ENCODE measurements at regions not wholly inside any gene's neighbourhood (a gene's known extent, or its start where the extent isn't known, plus 50 kb on each side); places are given as distances from the start of the nearest gene placed in this dataset.

DNA sequence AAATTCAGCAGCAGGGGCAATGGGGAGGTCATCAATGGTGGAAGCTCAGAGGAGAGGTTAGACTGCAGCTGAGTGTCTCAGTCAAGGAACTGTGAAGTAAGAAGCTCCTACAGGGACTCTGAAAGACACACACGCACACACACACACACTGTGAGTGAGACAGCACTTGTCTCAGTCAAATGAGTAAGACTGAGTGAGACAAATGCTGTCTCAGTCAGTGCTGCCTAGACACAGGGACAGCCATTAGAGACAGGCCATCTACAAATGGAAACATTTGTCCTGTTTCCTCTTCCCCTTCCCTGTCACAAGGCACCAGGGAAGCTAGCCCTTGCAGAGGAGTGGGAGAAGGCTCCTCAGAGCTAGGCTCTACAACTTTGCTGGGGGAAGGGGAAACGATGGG, 577.4 kb upstream of the GCFC2 start (continued):
- TF ChIP-seq, protein P1, sequence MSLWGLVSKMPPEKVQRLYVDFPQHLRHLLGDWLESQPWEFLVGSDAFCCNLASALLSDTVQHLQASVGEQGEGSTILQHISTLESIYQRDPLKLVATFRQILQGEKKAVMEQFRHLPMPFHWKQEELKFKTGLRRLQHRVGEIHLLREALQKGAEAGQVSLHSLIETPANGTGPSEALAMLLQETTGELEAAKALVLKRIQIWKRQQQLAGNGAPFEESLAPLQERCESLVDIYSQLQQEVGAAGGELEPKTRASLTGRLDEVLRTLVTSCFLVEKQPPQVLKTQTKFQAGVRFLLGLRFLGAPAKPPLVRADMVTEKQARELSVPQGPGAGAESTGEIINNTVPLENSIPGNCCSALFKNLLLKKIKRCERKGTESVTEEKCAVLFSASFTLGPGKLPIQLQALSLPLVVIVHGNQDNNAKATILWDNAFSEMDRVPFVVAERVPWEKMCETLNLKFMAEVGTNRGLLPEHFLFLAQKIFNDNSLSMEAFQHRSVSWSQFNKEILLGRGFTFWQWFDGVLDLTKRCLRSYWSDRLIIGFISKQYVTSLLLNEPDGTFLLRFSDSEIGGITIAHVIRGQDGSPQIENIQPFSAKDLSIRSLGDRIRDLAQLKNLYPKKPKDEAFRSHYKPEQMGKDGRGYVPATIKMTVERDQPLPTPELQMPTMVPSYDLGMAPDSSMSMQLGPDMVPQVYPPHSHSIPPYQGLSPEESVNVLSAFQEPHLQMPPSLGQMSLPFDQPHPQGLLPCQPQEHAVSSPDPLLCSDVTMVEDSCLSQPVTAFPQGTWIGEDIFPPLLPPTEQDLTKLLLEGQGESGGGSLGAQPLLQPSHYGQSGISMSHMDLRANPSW (CRISPR knock-in tag; conservative IDR thresholded peaks at IDR 0.05; ENCODE audit: low read depth): no peak

DNA sequence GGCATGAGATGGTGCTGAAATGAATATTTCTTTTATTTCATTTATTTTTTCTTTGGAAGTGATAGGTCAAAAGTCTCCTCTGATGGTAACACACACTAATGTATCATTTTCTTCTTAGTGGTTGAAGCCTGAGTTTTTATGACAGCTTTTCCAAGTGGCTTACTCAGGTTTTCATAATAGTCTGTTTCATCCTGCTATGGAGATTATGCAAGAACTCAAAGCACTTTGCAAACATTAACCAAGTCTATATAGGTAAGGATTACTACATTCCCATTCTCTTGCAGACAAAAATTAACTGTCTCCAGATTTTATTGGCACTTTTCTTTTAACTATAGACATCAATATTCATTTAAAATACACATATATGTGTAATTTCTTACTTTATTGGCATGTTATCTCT, 572.6 kb upstream of the GCFC2 start:
- CTCF ChIA-PET: no interaction called here
- Mint-ChIP-seq H3K27me3 (ENCODE audit: low read depth) (no peaks in the 10 kb centered on the region), H3K4me3 (no peak overlapping the region), H3K9me3 (no peaks in the 10 kb centered on the region), H3K36me3 (no peaks in the 10 kb centered on the region), H3K27ac (no peak overlapping the region), H3K4me1 (peaks cover 17% of the 10 kb centered on the region)
- TF ChIP-seq ZNF423 (CRISPR knock-in tag; IDR thresholded peaks at IDR 0.05): no peak
- no peak for TF ChIP-seq ZNF219 (CRISPR knock-in tag; IDR thresholded peaks at IDR 0.05; ENCODE audit: borderline replicate concordance)
- DNase-seq (ENCODE audit: low spot score) (no peak), ATAC-seq (no peak)
- POLR2A ChIA-PET: no interaction called here

DNA sequence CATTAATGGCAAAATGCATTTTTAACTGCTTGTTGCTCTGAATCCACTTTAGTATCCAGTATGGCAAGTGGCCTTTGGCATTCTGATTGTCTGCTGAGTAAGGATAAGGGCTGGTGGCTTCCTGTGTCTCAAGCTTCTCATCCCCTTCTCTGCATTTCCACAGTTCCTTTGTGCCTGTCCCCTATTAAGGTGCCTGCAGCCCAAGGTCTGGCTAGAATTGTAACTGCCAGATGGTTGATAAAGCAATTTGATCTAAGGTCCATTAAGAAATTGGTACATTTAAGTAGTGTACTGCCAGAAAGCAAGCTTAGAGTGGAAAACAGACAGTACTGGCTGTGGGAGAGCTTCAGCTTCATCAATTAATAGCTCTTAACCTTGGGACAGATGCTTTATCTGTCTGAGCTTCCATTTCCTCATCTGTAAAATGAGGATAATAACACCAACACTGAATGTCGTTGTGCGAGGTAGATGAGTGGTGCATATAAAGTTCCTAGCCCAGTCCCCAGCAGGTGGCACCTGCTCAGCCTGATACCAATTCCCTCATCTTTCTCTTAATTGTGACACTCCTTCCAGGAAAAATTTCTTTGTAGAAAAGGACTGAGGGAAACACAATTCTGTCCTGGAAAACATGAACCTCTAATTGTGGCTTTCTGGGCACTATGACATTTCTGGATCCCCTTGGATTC, 570.6 kb upstream of the GCFC2 start:
- DNase-seq (ENCODE audit: low spot score) (no peak), ATAC-seq (peak; percentile 34)
- no peak overlapping the region for H3K27ac Mint-ChIP-seq
- H3K36me3 Mint-ChIP-seq: no peaks in the 10 kb centered on the region
- H3K4me1 Mint-ChIP-seq: peaks cover 20% of the 10 kb centered on the region
- TF ChIP-seq MYBL2 (CRISPR knock-in tag; IDR thresholded peaks at IDR 0.05): no peak
- no peak for TF ChIP-seq NR3C1 (CRISPR knock-in tag; conservative IDR thresholded peaks at IDR 0.05; ENCODE audit: low read depth)
- TF ChIP-seq, protein P2, sequence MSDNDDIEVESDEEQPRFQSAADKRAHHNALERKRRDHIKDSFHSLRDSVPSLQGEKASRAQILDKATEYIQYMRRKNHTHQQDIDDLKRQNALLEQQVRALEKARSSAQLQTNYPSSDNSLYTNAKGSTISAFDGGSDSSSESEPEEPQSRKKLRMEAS (CRISPR knock-in tag; IDR thresholded peaks at IDR 0.05): no peak
- TF ChIP-seq SP1 (CRISPR knock-in tag; conservative IDR thresholded peaks at IDR 0.05): no peak
- TF ChIP-seq FOXJ3 (CRISPR knock-in tag; IDR thresholded peaks at IDR 0.05; ENCODE audit: borderline replicate concordance): no peak
- TF ChIP-seq, protein P3, sequence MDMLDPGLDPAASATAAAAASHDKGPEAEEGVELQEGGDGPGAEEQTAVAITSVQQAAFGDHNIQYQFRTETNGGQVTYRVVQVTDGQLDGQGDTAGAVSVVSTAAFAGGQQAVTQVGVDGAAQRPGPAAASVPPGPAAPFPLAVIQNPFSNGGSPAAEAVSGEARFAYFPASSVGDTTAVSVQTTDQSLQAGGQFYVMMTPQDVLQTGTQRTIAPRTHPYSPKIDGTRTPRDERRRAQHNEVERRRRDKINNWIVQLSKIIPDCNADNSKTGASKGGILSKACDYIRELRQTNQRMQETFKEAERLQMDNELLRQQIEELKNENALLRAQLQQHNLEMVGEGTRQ (CRISPR knock-in tag; IDR thresholded peaks at IDR 0.05): no peak
- TF ChIP-seq, protein P4, sequence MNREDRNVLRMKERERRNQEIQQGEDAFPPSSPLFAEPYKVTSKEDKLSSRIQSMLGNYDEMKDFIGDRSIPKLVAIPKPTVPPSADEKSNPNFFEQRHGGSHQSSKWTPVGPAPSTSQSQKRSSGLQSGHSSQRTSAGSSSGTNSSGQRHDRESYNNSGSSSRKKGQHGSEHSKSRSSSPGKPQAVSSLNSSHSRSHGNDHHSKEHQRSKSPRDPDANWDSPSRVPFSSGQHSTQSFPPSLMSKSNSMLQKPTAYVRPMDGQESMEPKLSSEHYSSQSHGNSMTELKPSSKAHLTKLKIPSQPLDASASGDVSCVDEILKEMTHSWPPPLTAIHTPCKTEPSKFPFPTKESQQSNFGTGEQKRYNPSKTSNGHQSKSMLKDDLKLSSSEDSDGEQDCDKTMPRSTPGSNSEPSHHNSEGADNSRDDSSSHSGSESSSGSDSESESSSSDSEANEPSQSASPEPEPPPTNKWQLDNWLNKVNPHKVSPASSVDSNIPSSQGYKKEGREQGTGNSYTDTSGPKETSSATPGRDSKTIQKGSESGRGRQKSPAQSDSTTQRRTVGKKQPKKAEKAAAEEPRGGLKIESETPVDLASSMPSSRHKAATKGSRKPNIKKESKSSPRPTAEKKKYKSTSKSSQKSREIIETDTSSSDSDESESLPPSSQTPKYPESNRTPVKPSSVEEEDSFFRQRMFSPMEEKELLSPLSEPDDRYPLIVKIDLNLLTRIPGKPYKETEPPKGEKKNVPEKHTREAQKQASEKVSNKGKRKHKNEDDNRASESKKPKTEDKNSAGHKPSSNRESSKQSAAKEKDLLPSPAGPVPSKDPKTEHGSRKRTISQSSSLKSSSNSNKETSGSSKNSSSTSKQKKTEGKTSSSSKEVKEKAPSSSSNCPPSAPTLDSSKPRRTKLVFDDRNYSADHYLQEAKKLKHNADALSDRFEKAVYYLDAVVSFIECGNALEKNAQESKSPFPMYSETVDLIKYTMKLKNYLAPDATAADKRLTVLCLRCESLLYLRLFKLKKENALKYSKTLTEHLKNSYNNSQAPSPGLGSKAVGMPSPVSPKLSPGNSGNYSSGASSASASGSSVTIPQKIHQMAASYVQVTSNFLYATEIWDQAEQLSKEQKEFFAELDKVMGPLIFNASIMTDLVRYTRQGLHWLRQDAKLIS (CRISPR knock-in tag; IDR thresholded peaks at IDR 0.05; ENCODE audit: borderline replicate concordance): no peak
- TF ChIP-seq CREM (CRISPR knock-in tag; IDR thresholded peaks at IDR 0.05): no peak
- no peak for TF ChIP-seq GTF2I (CRISPR knock-in tag; conservative IDR thresholded peaks at IDR 0.05)
- TF ChIP-seq NFE2L1 (CRISPR knock-in tag; IDR thresholded peaks at IDR 0.05): no peak
- TF ChIP-seq SOX15 (CRISPR knock-in tag; IDR thresholded peaks at IDR 0.05): no peak
- TF ChIP-seq, protein P5, sequence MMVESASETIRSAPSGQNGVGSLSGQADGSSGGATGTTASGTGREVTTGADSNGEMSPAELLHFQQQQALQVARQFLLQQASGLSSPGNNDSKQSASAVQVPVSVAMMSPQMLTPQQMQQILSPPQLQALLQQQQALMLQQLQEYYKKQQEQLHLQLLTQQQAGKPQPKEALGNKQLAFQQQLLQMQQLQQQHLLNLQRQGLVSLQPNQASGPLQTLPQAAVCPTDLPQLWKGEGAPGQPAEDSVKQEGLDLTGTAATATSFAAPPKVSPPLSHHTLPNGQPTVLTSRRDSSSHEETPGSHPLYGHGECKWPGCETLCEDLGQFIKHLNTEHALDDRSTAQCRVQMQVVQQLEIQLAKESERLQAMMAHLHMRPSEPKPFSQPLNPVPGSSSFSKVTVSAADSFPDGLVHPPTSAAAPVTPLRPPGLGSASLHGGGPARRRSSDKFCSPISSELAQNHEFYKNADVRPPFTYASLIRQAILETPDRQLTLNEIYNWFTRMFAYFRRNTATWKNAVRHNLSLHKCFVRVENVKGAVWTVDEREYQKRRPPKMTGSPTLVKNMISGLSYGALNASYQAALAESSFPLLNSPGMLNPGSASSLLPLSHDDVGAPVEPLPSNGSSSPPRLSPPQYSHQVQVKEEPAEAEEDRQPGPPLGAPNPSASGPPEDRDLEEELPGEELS (CRISPR knock-in tag; IDR thresholded peaks at IDR 0.05): no peak
- no peak for TF ChIP-seq ZNF263 (CRISPR knock-in tag; IDR thresholded peaks at IDR 0.05; ENCODE audit: low read depth)
- no peak for TF ChIP-seq IRF2 (CRISPR knock-in tag; IDR thresholded peaks at IDR 0.05; ENCODE audit: borderline replicate concordance, low read depth)
- ChIA-PET CTCF (no interaction called here), POLR2A (no interaction called here)
- no peaks in the 10 kb centered on the region for H3K27me3 Mint-ChIP-seq (ENCODE audit: low read depth)
- no peaks in the 10 kb centered on the region for H3K9me3 Mint-ChIP-seq
- H3K4me3 Mint-ChIP-seq: no peak overlapping the region
